GM12878 (cell line): ENCODE measurements at regions not wholly inside any gene's neighbourhood (a gene's known extent, or its start where the extent isn't known, plus 50 kb on each side); places are given as distances from the start of the nearest gene placed in this dataset.

ENCODE experiments used
- ATAC-seq: fragments of 200-7000 bp; cut with Tn5 transposase; 3 replicates; pipeline ENCODE4 v1.9.1; 2020; ENCODE audit warnings: mild to moderate bottlenecking, moderate library complexity
- BruUV-seq: library from RNA; stranded (reverse); fragments of 400-500 nt; replicated peaks from 2 replicates; lab custom pipeline; 2021; lab: Mats Ljungman, UMichigan
- CTCF ChIA-PET: fragments of 300-600 bp; sonication (Branson Sonifier 250); formaldehyde crosslinking; extraction: SDS; loops from one replicate; lab custom pipeline; 2021; ENCODE audit warnings: inconsistent platforms; lab: Yijun Ruan, JAX
- POLR2A ChIA-PET: fragments of 350-600 bp; formaldehyde crosslinking; extraction: SDS; loops from one replicate; lab custom pipeline; 2021; ENCODE audit warnings: inconsistent platforms; lab: Charles Lee
- RAD21 ChIA-PET: fragments of 300-600 bp; sonication (Branson Sonifier 250); formaldehyde crosslinking; loops from one replicate; lab custom pipeline; 2023; ENCODE audit warnings: antibody characterized with exemption; ENCODE audit not compliant: unreplicated experiment; lab: Charles Lee
- SMC1A ChIA-PET: fragments of 300-600 bp; sonication (Branson Sonifier 250); formaldehyde crosslinking; loops from one replicate; lab custom pipeline; 2023; ENCODE audit not compliant: unreplicated experiment, uncharacterized antibody; lab: Charles Lee
- DNase-seq: peaks from one replicate; pipeline ENCODE4 v3.0.0-alpha.2; 2011; ENCODE audit warnings: low read depth, low spot score
- FAIRE-seq: peaks from 3 replicates; lab custom pipeline; 2011; peaks lifted over from hg19 to GRCh38; lab: Jason Lieb, UNC
- H2AFZ ChIP-seq: 2 replicates; pipeline ENCODE4 v1.6.0; 2011; ENCODE audit warnings: low read depth, low read length, control low read depth; ENCODE audit not compliant: control insufficient read depth
- H3K27ac ChIP-seq: 2 replicates; pipeline ENCODE4 v1.5.1; 2011; ENCODE audit warnings: control low read depth; ENCODE audit not compliant: control insufficient read depth, insufficient read depth
- H3K27me3 ChIP-seq, 2 experiments: replicated peaks in 1 of 2; 2 replicates each; pipeline versions ENCODE4 v1.6.0 to v1.6.1; 2011; ENCODE audit warnings: low read length in 1 of 2; ENCODE audit not compliant: control insufficient read depth in 2 of 2, insufficient read depth in 2 of 2
- H3K36me3 ChIP-seq, 2 experiments: 2 replicates each; pipeline ENCODE4 v1.5.1; 2011; ENCODE audit warnings: low read length in 1 of 2; ENCODE audit not compliant: control insufficient read depth in 2 of 2, insufficient read depth in 2 of 2
- H3K4me1 ChIP-seq: 2 replicates; pipeline ENCODE4 v1.6.1; 2011; ENCODE audit warnings: mild to moderate bottlenecking, low read length, moderate library complexity, mixed read lengths; ENCODE audit not compliant: control insufficient read depth, insufficient read depth
- H3K4me2 ChIP-seq: 2 replicates; pipeline ENCODE4 v1.6.0; 2011; ENCODE audit warnings: control low read depth; ENCODE audit not compliant: control insufficient read depth, insufficient read depth
- H3K4me3 ChIP-seq: fragments of 200-600 bp; sonication (generic); 2 replicates; pipeline ENCODE4 v1.5.1; 2016
- H3K79me2 ChIP-seq: 2 replicates; pipeline ENCODE4 v1.6.0; 2011; ENCODE audit warnings: low read length; ENCODE audit not compliant: control insufficient read depth, insufficient read depth
- H3K9ac ChIP-seq: 2 replicates; pipeline ENCODE4 v1.8.0; 2011; ENCODE audit warnings: low read length, control low read depth, mixed read lengths; ENCODE audit not compliant: control insufficient read depth, insufficient read depth
- H3K9me3 ChIP-seq: replicated peaks from 3 replicates; pipeline ENCODE4 v1.5.1; 2011; ENCODE audit warnings: mild to moderate bottlenecking, low read length; ENCODE audit not compliant: control insufficient read depth, insufficient read depth
- H4K20me1 ChIP-seq: 2 replicates; pipeline ENCODE4 v1.6.0; 2011; ENCODE audit not compliant: control insufficient read depth, insufficient read depth
- BACH1 ChIP-seq: fragments of 450-650 bp; IDR thresholded peaks from 2 replicates; pipeline ENCODE4 v1.6.1; 2017; ENCODE audit warnings: mild to moderate bottlenecking, borderline replicate concordance
- ESRRA ChIP-seq: IDR thresholded peaks from 2 replicates; pipeline ENCODE4 v1.6.1; 2012; ENCODE audit warnings: mild to moderate bottlenecking, low read length, improper control_type of control experiment
- IRF4 ChIP-seq: IDR thresholded peaks from 2 replicates; pipeline ENCODE4 v1.6.1; 2011; ENCODE audit warnings: low read depth, low read length
- KAT2A ChIP-seq: conservative IDR thresholded peaks from 2 replicates; pipeline ENCODE4 v1.6.1; 2011; ENCODE audit warnings: low read depth, low read length; ENCODE audit not compliant: control insufficient read depth
- NFYA ChIP-seq: IDR thresholded peaks from 2 replicates; pipeline ENCODE4 v1.6.1; 2011; ENCODE audit warnings: low read depth, mild to moderate bottlenecking, low read length, improper control_type of control experiment, borderline replicate concordance
- in situ Hi-C: fragments of 300-500 bp; cut with MboI; formaldehyde crosslinking; loops from 9 replicates; pipeline ENCODE4 v1.14.3; 2018; ENCODE audit warnings: mixed read lengths
- intact Hi-C: fragments of 100-400 bp; cut with micrococcal nuclease; formaldehyde crosslinking; loops from one replicate; pipeline ENCODE4 v1.14.2; 2022; ENCODE audit not compliant: unreplicated experiment
- TF ChIP-seq, protein P1 (sequence below): fragments of 450-650 bp; formaldehyde crosslinking; IDR thresholded peaks from 2 replicates; pipeline ENCODE4 v1.4.0; 2020; ENCODE audit warnings: mild to moderate bottlenecking, moderate library complexity
- TF ChIP-seq, protein P2 (sequence below): fragments of 450-650 bp; IDR thresholded peaks from 2 replicates; pipeline ENCODE4 v1.6.1; 2017; ENCODE audit warnings: mild to moderate bottlenecking, low read depth, inconsistent platforms; ENCODE audit not compliant: poor library complexity, severe bottlenecking

DNA sequence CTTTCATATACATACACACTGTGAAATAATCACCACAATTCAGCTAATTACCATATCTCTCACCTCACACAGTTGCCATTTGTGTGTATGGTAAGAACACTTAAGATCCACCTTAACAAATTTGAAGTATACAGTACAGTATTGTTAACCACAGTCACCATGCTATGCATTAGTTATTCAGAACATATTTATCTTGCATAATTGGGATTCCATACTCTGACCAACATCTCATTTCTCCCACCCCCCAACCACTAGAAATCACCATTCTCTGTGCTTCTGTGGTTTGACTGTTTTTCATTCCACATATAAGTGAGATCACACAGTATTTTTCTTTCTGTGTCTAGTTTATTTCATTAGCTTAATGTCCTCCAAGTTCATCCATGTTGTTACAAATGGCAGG lies 247.7 kb upstream of the CTNNB1 start:
- H3K27ac ChIP-seq: no peak overlapping the region
- CTCF ChIA-PET: no interaction called here
- in situ Hi-C loops: no loop called here
- ATAC-seq: no peak
- H4K20me1 ChIP-seq: no peaks in the 10 kb centered on the region
- no peak overlapping the region for H2AFZ ChIP-seq
- no peaks in the 10 kb centered on the region for H3K9me3 ChIP-seq
- no peaks in the 10 kb centered on the region for H3K4me1 ChIP-seq
- H3K4me3 ChIP-seq: no peak overlapping the region
- intact Hi-C loops: no loop called here
- no peak overlapping the region for H3K9ac ChIP-seq
- no peaks in the 10 kb centered on the region for H3K27me3 ChIP-seq
- no peaks in the 10 kb centered on the region for H3K79me2 ChIP-seq
- no peaks in the 10 kb centered on the region for H3K36me3 ChIP-seq
- RAD21 ChIA-PET: no interaction called here
- POLR2A ChIA-PET: no interaction called here
- no peak for DNase-seq
- TF ChIP-seq, protein P1, sequence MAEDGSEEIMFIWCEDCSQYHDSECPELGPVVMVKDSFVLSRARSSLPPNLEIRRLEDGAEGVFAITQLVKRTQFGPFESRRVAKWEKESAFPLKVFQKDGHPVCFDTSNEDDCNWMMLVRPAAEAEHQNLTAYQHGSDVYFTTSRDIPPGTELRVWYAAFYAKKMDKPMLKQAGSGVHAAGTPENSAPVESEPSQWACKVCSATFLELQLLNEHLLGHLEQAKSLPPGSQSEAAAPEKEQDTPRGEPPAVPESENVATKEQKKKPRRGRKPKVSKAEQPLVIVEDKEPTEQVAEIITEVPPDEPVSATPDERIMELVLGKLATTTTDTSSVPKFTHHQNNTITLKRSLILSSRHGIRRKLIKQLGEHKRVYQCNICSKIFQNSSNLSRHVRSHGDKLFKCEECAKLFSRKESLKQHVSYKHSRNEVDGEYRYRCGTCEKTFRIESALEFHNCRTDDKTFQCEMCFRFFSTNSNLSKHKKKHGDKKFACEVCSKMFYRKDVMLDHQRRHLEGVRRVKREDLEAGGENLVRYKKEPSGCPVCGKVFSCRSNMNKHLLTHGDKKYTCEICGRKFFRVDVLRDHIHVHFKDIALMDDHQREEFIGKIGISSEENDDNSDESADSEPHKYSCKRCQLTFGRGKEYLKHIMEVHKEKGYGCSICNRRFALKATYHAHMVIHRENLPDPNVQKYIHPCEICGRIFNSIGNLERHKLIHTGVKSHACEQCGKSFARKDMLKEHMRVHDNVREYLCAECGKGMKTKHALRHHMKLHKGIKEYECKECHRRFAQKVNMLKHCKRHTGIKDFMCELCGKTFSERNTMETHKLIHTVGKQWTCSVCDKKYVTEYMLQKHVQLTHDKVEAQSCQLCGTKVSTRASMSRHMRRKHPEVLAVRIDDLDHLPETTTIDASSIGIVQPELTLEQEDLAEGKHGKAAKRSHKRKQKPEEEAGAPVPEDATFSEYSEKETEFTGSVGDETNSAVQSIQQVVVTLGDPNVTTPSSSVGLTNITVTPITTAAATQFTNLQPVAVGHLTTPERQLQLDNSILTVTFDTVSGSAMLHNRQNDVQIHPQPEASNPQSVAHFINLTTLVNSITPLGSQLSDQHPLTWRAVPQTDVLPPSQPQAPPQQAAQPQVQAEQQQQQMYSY: no peak
- TF ChIP-seq IRF4 (no peak), BACH1 (no peak), KAT2A (no peak), NFYA (no peak), ESRRA (no peak)
- TF ChIP-seq, protein P2, sequence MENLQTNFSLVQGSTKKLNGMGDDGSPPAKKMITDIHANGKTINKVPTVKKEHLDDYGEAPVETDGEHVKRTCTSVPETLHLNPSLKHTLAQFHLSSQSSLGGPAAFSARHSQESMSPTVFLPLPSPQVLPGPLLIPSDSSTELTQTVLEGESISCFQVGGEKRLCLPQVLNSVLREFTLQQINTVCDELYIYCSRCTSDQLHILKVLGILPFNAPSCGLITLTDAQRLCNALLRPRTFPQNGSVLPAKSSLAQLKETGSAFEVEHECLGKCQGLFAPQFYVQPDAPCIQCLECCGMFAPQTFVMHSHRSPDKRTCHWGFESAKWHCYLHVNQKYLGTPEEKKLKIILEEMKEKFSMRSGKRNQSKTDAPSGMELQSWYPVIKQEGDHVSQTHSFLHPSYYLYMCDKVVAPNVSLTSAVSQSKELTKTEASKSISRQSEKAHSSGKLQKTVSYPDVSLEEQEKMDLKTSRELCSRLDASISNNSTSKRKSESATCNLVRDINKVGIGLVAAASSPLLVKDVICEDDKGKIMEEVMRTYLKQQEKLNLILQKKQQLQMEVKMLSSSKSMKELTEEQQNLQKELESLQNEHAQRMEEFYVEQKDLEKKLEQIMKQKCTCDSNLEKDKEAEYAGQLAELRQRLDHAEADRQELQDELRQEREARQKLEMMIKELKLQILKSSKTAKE: no peak
- no peak overlapping the region for H3K4me2 ChIP-seq
- FAIRE-seq: no peak
- BruUV-seq: no TSS peak
- SMC1A ChIA-PET: interaction anchor here (1.3 kb wide), 1 partner anchor 10 kb away, joined by 5 read pairs; no protein-coding TSS in a partner anchor
